ENCODE measurements at regions not wholly inside any gene's neighbourhood (a gene's known extent, or its start where the extent isn't known, plus 50 kb on each side); places are given as distances from the start of the nearest gene placed in this dataset.

DNA sequence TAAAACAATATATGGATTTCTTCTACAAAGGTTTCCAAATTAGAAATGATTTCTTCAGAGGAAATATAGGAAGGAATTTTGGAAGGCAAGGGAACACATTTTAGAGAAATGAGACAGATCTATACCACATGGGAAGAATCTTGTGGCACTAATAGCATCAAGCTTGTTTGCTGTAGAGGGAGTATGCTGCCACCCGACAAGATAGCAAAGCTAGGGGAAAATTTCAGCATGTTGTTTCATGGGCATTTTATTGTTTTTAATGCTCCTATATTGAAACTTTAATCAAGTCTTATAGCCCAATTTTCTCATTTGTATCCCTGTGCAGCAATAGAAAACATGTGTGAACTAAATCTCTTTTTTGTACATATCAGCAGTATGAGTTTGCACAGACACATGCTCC is 551.7 kb upstream of the INTU start:
- no peak for DNase-seq (ENCODE audit: low spot score)
- no peak for ATAC-seq (ENCODE audit: low FRiP score)
- TF ChIP-seq CTCF (IDR thresholded peaks at IDR 0.05), result no peak

GRCh38 chr4:127082986-127083385 is 549.8 kb upstream of the INTU start:
- ATAC-seq (ENCODE audit: low FRiP score), result no peak
- DNase-seq (ENCODE audit: low spot score), result no peak
- no peak for TF ChIP-seq CTCF (IDR thresholded peaks at IDR 0.05)

DNA sequence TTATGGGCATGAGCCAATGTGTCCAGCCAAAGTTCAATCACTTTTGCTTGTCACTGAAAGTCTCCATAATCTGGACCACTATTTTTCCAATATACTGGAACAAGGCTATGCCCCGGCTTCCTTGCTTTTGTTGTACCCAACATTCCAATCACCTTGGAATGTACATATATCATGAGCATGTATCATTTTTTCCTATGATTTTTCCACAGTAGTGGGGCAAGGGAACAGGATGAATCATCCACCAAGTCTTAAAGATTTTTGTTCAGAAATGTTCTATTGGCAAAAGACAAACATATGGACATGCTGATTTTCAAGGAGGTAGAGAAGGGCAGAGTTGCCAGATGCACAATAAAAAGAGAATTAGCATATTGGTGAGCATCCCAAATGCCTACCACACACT is 548.1 kb upstream of the INTU start:
- no peak for TF ChIP-seq CTCF (IDR thresholded peaks at IDR 0.05)
- no peak for DNase-seq (ENCODE audit: low spot score)
- no peak for ATAC-seq (ENCODE audit: low FRiP score)

DNA sequence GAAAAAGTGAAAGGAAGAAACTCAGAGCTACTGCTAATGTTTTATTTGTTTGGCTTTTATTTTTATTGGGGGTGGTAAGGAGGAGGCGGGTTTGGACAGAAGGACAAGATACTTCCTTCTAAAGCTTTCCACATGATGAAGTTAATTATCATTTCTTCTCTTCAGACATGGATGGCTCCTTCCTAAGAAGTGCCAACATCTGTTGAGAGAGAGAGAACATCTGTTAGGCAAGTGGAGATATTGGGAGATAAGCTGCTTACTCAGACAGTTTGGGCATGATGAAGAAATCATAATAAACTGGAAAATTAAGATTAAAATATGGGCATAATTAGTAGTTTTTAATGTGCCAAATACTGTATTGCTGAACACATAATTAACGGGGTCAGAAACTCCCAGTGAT is 535.7 kb upstream of the INTU start:
- DNase-seq (ENCODE audit: low spot score) (no peak), ATAC-seq (ENCODE audit: low FRiP score) (no peak)
- TF ChIP-seq CTCF (IDR thresholded peaks at IDR 0.05), result no peak

DNA sequence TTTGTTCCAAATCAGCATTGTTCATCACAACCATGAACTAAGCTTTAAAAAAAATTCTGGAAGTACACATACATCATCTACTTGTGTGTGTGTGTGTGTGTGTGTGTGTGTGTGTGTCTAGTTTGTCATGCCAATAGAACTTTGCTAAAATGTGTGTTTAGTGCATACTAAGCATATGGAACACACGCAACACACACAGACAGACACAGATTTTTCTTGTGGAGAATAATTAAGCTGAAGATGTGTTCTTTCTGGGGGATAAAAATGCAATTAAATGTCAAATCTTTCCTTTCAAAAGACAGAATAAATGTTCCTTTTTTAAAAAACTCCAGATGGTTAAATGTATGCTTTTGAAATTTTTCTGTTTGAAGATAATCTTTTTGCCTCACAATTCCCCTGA is 530.4 kb upstream of the INTU start:
- DNase-seq (ENCODE audit: low spot score) (no peak), ATAC-seq (ENCODE audit: low FRiP score) (no peak)
- TF ChIP-seq CTCF (IDR thresholded peaks at IDR 0.05), result no peak

DNA sequence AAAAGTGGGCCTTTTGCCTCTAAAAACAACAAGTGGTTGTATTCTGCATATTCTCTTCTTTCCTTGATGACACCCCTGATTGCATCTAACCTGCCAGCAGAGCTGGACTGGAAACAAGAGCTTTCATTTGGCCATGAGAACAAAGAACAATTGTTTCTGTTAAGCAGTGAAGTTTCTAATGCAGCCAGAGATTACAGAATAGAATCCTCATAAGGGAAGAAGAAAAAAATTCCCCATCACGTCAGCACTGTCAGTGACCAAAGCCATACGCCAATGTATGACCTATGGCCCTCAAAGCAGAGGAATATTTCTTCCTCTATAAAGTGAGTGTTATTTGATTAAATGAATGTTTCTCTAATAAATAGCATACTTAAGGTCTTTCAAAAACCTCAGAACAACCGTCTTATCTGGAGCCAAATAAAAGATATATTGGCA is 529.1 kb upstream of the INTU start:
- no peak for DNase-seq (ENCODE audit: low spot score)

More for the DNA sequence above, 529.1 kb upstream of the INTU start:
- no peak for TF ChIP-seq CTCF (IDR thresholded peaks at IDR 0.05)
- ATAC-seq (ENCODE audit: low FRiP score), result no peak

All from omental fat pad (tissue), 3 donors.